GM23338 (cell line): ENCODE measurements at regions not wholly inside any gene's neighbourhood (a gene's known extent, or its start where the extent isn't known, plus 50 kb on each side); places are given as distances from the start of the nearest gene placed in this dataset.

ENCODE experiments used
- ATAC-seq: fragments of 200-7000 bp; cut with Tn5 transposase; 3 replicates; pipeline ENCODE4 v1.9.1; 2020
- DNase-seq: peaks from one replicate; pipeline ENCODE4 v3.0.0-alpha.2; 2015; ENCODE audit warnings: low spot score
- H2AFZ ChIP-seq: fragments of 200-600 bp; sonication (generic); 2 replicates; pipeline ENCODE4 v1.8.0; 2016; ENCODE audit warnings: antibody characterized with exemption, mild to moderate bottlenecking, moderate library complexity
- H3F3A ChIP-seq: fragments of 200-600 bp; sonication (generic); replicated peaks from 2 replicates; pipeline ENCODE4 v1.8.0; 2017; ENCODE audit warnings: antibody characterized with exemption, mixed run types, low read depth
- H3K27ac ChIP-seq: fragments of 200-600 bp; sonication (generic); 2 replicates; pipeline ENCODE4 v1.6.1; 2016; ENCODE audit warnings: low read depth
- H3K27me3 ChIP-seq: fragments of 200-600 bp; sonication (generic); 2 replicates; pipeline ENCODE4 v1.8.0; 2016; ENCODE audit warnings: mild to moderate bottlenecking, mixed run types, moderate library complexity; ENCODE audit not compliant: insufficient read depth
- H3K36me3 ChIP-seq: fragments of 200-600 bp; sonication (generic); 2 replicates; pipeline ENCODE4 v1.8.0; 2016; ENCODE audit warnings: mild to moderate bottlenecking; ENCODE audit not compliant: insufficient read depth
- H3K4me1 ChIP-seq: fragments of 200-600 bp; sonication (generic); 2 replicates; pipeline ENCODE4 v1.8.0; 2016; ENCODE audit warnings: mild to moderate bottlenecking, moderate library complexity; ENCODE audit not compliant: insufficient read depth
- H3K4me2 ChIP-seq: fragments of 200-600 bp; sonication (generic); 2 replicates; pipeline ENCODE4 v1.7.1; 2017; ENCODE audit warnings: mixed run types
- H3K4me3 ChIP-seq: fragments of 200-600 bp; sonication (generic); 2 replicates; pipeline ENCODE4 v1.6.1; 2016; ENCODE audit warnings: mixed run types
- H3K79me2 ChIP-seq: fragments of 200-600 bp; sonication (generic); replicated peaks from 2 replicates; pipeline ENCODE4 v1.8.0; 2017; ENCODE audit warnings: mild to moderate bottlenecking; ENCODE audit not compliant: insufficient read depth
- H3K9me2 ChIP-seq: fragments of 200-600 bp; sonication (generic); 2 replicates; pipeline ENCODE4 v1.8.0; 2017; ENCODE audit not compliant: insufficient read depth
- H4K20me1 ChIP-seq: fragments of 200-600 bp; sonication (generic); replicated peaks from 2 replicates; pipeline ENCODE4 v1.8.0; 2017; ENCODE audit warnings: mild to moderate bottlenecking; ENCODE audit not compliant: insufficient read depth
- H3K27ac Mint-ChIP-seq: 2 replicates; pipeline ENCODE4 v1.8.0; 2020; ENCODE audit warnings: inconsistent platforms, mild to moderate bottlenecking, moderate library complexity, mixed read lengths
- H3K27me3 Mint-ChIP-seq: 3 replicates; pipeline ENCODE4 v1.8.0; 2022; ENCODE audit warnings: low read depth, mild to moderate bottlenecking, moderate library complexity, mixed read lengths, inconsistent platforms; ENCODE audit not compliant: insufficient read depth, poor library complexity
- H3K36me3 Mint-ChIP-seq: 3 replicates; pipeline ENCODE4 v1.8.0; 2021; ENCODE audit warnings: low read depth, mild to moderate bottlenecking, inconsistent platforms, moderate library complexity, mixed read lengths
- H3K4me1 Mint-ChIP-seq: 3 replicates; pipeline ENCODE4 v1.8.0; 2020; ENCODE audit warnings: mild to moderate bottlenecking, inconsistent platforms, mixed read lengths
- H3K4me3 Mint-ChIP-seq: 3 replicates; pipeline ENCODE4 v1.8.0; 2021; ENCODE audit warnings: moderate library complexity, mild to moderate bottlenecking, inconsistent platforms, mixed read lengths
- H3K9me3 Mint-ChIP-seq: 3 replicates; pipeline ENCODE4 v1.8.0; 2020; ENCODE audit warnings: moderate library complexity, mild to moderate bottlenecking, inconsistent platforms, mixed read lengths
- CREB1 ChIP-seq: fragments of 250-450 bp; sonication (Bioruptor Pico); IDR thresholded peaks from 2 replicates; pipeline ENCODE4 v1.5.0; 2020; ENCODE audit warnings: low read depth, mild to moderate bottlenecking, moderate library complexity
- EZH2phosphoT487 ChIP-seq: fragments of 200-600 bp; sonication (generic); IDR thresholded peaks from one replicate; pipeline ENCODE4 v1.8.1; 2018; ENCODE audit warnings: antibody characterized with exemption; ENCODE audit not compliant: unreplicated experiment
- NANOG ChIP-seq: IDR thresholded peaks from 2 replicates; pipeline ENCODE4 v1.6.1; 2016; ENCODE audit warnings: antibody characterized with exemption, borderline replicate concordance
- POLR2AphosphoS5 ChIP-seq: IDR thresholded peaks from 2 replicates; pipeline ENCODE4 v1.6.1; 2016; ENCODE audit warnings: antibody characterized with exemption, low read depth
- REST ChIP-seq: IDR thresholded peaks from one replicate; pipeline ENCODE4 v1.6.1; 2018; ENCODE audit warnings: antibody characterized with exemption; ENCODE audit not compliant: unreplicated experiment
- STAT1 ChIP-seq: IDR thresholded peaks from one replicate; pipeline ENCODE4 v1.6.1; 2016; ENCODE audit warnings: antibody characterized with exemption; ENCODE audit not compliant: unreplicated experiment
- ZNF114 ChIP-seq: fragments of 250-450 bp; sonication (Bioruptor Pico); IDR thresholded peaks from 2 replicates; pipeline ENCODE4 v1.5.0; 2020; ENCODE audit warnings: mild to moderate bottlenecking, moderate library complexity
- ZNF331 ChIP-seq: fragments of 250-450 bp; sonication (Bioruptor Pico); IDR thresholded peaks from 2 replicates; pipeline ENCODE4 v1.5.0; 2020; ENCODE audit warnings: low read depth, mild to moderate bottlenecking, moderate library complexity
- ZNF462 ChIP-seq: fragments of 250-450 bp; sonication (Bioruptor Pico); IDR thresholded peaks from 2 replicates; pipeline ENCODE4 v1.5.0; 2020; ENCODE audit warnings: mild to moderate bottlenecking, moderate library complexity
- TF ChIP-seq, protein P1 (sequence below), 2 experiments: fragments of 200-600 bp in 1 of 2; sonication (generic) in 1 of 2; conservative IDR thresholded peaks; 2 replicates each; pipeline versions ENCODE4 v1.5.1 to v1.6.1; 2016 to 2017; ENCODE audit warnings: antibody characterized with exemption in 2 of 2, low read depth in 2 of 2, mild to moderate bottlenecking in 2 of 2, moderate library complexity in 1 of 2

GRCh38 chr10:126839094-126839761 lies 66.0 kb upstream of the DOCK1 start:
- ATAC-seq (peak; percentile 57), DNase-seq (peak; percentile 30)
- Mint-ChIP-seq H3K9me3 (0 out of 3 replicates have a peak, but pooled peaks cover 3% of the 10 kb centered on the region), H3K36me3 (no peaks in the 10 kb centered on the region), H3K4me1 (peaks cover 38% of the 10 kb centered on the region), H3K27ac (peak overlapping the region; percentile 83; the same call in 1 of the 2 replicates), H3K4me3 (peak overlapping the region; percentile 40; the same call in 2 of the 3 replicates), H3K27me3 (peaks cover 11% of the 10 kb centered on the region)
- no peaks in the 10 kb centered on the region for H3K36me3 ChIP-seq
- peak overlapping the region; percentile 45; the same call in 1 of the 2 replicates for H3K27ac ChIP-seq
- no peaks in the 10 kb centered on the region for H3K27me3 ChIP-seq
- H3K4me1 ChIP-seq: peaks cover 20% of the 10 kb centered on the region
- H3K4me3 ChIP-seq: peak overlapping the region; percentile 26; the same call in 1 of the 2 replicates
- H4K20me1 ChIP-seq: no peaks in the 10 kb centered on the region
- no peaks in the 10 kb centered on the region for H3F3A ChIP-seq
- peak overlapping the region; percentile 67 for H2AFZ ChIP-seq
- no peak for TF ChIP-seq EZH2phosphoT487
- no peak for TF ChIP-seq REST
- TF ChIP-seq STAT1: no peak
- no peak for TF ChIP-seq POLR2AphosphoS5
- no peak for TF ChIP-seq ZNF331 (CRISPR knock-in tag)
- no peak for TF ChIP-seq ZNF114
- TF ChIP-seq NANOG: no peak
- TF ChIP-seq CREB1 (CRISPR knock-in tag): no peak
- TF ChIP-seq, protein P1, sequence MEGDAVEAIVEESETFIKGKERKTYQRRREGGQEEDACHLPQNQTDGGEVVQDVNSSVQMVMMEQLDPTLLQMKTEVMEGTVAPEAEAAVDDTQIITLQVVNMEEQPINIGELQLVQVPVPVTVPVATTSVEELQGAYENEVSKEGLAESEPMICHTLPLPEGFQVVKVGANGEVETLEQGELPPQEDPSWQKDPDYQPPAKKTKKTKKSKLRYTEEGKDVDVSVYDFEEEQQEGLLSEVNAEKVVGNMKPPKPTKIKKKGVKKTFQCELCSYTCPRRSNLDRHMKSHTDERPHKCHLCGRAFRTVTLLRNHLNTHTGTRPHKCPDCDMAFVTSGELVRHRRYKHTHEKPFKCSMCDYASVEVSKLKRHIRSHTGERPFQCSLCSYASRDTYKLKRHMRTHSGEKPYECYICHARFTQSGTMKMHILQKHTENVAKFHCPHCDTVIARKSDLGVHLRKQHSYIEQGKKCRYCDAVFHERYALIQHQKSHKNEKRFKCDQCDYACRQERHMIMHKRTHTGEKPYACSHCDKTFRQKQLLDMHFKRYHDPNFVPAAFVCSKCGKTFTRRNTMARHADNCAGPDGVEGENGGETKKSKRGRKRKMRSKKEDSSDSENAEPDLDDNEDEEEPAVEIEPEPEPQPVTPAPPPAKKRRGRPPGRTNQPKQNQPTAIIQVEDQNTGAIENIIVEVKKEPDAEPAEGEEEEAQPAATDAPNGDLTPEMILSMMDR (conservative IDR thresholded peaks at IDR 0.05; ENCODE audit: low read depth in 2 of 2): no peak
- TF ChIP-seq ZNF462 (CRISPR knock-in tag): no peak
- H3K79me2 ChIP-seq: no peaks in the 10 kb centered on the region
- peaks cover 8% of the 10 kb centered on the region for H3K9me2 ChIP-seq
- H3K4me2 ChIP-seq: peak overlapping the region; percentile 67
